ENCODE measurements at regions not wholly inside any gene's neighbourhood (a gene's known extent, or its start where the extent isn't known, plus 50 kb on each side); places are given as distances from the start of the nearest gene placed in this dataset.

GRCh38 chr1:115577513-115577912 lies 64.3 kb upstream of the VANGL1 start:
- H3K9me3 ChIP-seq = no peaks in the 10 kb centered on the region
- DNase-seq = no peak
- no peaks in the 10 kb centered on the region for H3K36me3 ChIP-seq
- H3K4me3 ChIP-seq = no peak overlapping the region
- H3K4me1 ChIP-seq = no peaks in the 10 kb centered on the region
- TF ChIP-seq CTCF (IDR thresholded peaks at IDR 0.05) (no peak), POLR2A (IDR thresholded peaks at IDR 0.05) (no peak)
- no peaks in the 10 kb centered on the region for H3K27me3 ChIP-seq
- WGBS, 2 donors = 86 to 87% methylated on average over 3 of the region's 3 CpGs
- H3K27ac ChIP-seq = no peak overlapping the region
- intact Hi-C loops (cut with DNase I) = no loop called here

GRCh38 chr1:115575661-115576060 lies 66.1 kb upstream of the VANGL1 start:
- H3K27me3 ChIP-seq = no peaks in the 10 kb centered on the region
- H3K9me3 ChIP-seq = no peaks in the 10 kb centered on the region
- H3K4me1 ChIP-seq = no peaks in the 10 kb centered on the region
- intact Hi-C loops (cut with DNase I) = no loop called here
- no peak for DNase-seq
- H3K36me3 ChIP-seq = no peaks in the 10 kb centered on the region
- H3K27ac ChIP-seq = no peak overlapping the region
- no peak overlapping the region for H3K4me3 ChIP-seq
- no peak for TF ChIP-seq POLR2A (IDR thresholded peaks at IDR 0.05)
- TF ChIP-seq CTCF (IDR thresholded peaks at IDR 0.05) = no peak

GRCh38 chr1:115572710-115573109 lies 69.1 kb upstream of the VANGL1 start:
- H3K9me3 ChIP-seq = peaks cover 0 to 5% (median 5%) of the 10 kb centered on the region in 3 donors
- no peak for TF ChIP-seq POLR2A (IDR thresholded peaks at IDR 0.05)
- no peak for TF ChIP-seq CTCF (IDR thresholded peaks at IDR 0.05)
- intact Hi-C loops (cut with DNase I) = no loop called here
- H3K36me3 ChIP-seq = no peaks in the 10 kb centered on the region
- 50 to 86% methylated on average over 1 of the region's 1 CpG for WGBS, 2 donors
- no peak overlapping the region for H3K27ac ChIP-seq
- no peaks in the 10 kb centered on the region for H3K27me3 ChIP-seq
- no peak for DNase-seq
- H3K4me1 ChIP-seq = no peaks in the 10 kb centered on the region
- no peak overlapping the region for H3K4me3 ChIP-seq

- Histone ChIP-seq H3K27ac (no peak overlapping the region), H3K9me3 (peaks cover 0 to 10% (median 7%) of the 10 kb centered on the region in 3 donors), H3K4me3 (no peak overlapping the region), H3K27me3 (peaks cover 0 to 28% (median 0%) of the 10 kb centered on the region in 4 donors), H3K36me3 (no peaks in the 10 kb centered on the region), H3K4me1 (no peaks in the 10 kb centered on the region)
- TF ChIP-seq CTCF (IDR thresholded peaks at IDR 0.05) (no peak), POLR2A (IDR thresholded peaks at IDR 0.05) (no peak)
- DNase-seq = no peak
- intact Hi-C loops (cut with DNase I) = no loop called here
Observed at GRCh38 chr1:115567431-115567830, 74.3 kb upstream of the VANGL1 start.

GRCh38 chr1:115565791-115566190 lies 76.0 kb upstream of the VANGL1 start:
- 67 to 75% methylated on average over 3 of the region's 3 CpGs for WGBS, 2 donors
- Histone ChIP-seq H3K9me3 (peaks cover 0 to 10% (median 7%) of the 10 kb centered on the region in 3 donors), H3K36me3 (no peaks in the 10 kb centered on the region), H3K27ac (no peak overlapping the region), H3K27me3 (peaks cover 0 to 40% (median 0%) of the 10 kb centered on the region in 4 donors), H3K4me1 (no peaks in the 10 kb centered on the region), H3K4me3 (no peak overlapping the region)
- TF ChIP-seq POLR2A (IDR thresholded peaks at IDR 0.05) (no peak), CTCF (IDR thresholded peaks at IDR 0.05) (no peak)
- intact Hi-C loops (cut with DNase I) = no loop called here
- DNase-seq = no peak

All from esophagus squamous epithelium (tissue), 5 donors.